Activated CD8-positive, alpha-beta memory T cell treated with anti-CD3 and anti-CD28 coated beads for 24 hours (primary cell): ENCODE measurements at regions not wholly inside any gene's neighbourhood (a gene's known extent, or its start where the extent isn't known, plus 50 kb on each side); places are given as distances from the start of the nearest gene placed in this dataset.

Source experiments
- DNase-seq: peaks from one replicate; pipeline ENCODE4 v3.0.0-alpha.2; 2020

DNA sequence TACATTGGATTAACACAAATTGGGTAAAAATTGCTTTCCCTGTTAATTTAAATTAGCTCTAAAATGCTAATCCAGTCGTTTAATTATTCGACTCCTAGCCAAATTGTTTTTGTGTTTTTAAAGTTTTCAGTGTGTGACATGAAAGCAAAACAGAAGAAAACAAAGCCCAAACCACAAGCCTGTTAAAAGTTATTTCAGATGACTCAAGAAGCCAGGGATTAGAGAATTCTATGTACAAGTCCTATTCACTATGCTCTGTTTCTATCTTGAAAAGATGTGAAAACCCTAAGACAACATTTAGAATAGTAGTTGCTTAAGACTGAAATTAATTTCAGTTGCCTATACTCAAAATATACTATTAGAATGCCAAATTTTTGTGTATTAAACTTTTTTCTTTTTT lies 294.8 kb upstream of the ADAMTS5 start:
- DNase-seq = no peak

GRCh38 chr21:27260728-27261127 lies 293.8 kb upstream of the ADAMTS5 start:
- DNase-seq = no peak

DNA sequence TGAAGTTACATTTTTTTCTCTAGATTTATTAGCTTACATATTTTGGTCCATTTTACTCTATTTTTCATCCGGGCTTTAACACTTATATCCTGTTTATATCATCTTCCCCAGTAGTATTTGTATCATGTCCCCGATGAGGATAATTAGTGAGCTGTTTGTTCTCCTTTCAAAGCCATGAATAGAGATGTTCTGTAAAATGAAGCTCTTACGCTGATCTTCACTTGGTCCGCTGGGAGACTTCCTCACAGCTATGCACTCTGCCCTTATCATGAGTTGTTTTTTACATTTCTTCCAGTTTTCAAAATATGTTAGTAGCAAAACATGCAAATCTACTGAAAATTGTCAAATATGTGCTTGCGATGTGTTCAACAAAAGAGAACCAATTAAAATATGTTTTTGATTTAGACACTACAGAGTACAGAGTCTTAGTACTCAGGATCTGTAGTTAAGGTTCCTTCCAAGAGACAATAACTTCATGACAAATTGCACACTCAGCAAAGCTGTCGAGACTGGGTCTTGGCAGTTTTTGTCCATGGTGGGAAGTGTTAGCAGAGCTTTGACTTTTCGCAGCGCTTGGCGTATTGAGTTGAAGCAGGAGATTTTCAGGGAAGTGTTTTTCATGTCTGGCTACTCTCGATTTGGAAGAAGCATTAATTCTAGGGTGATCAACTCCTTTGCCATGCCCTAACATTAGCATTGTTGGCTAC lies 292.0 kb upstream of the ADAMTS5 start:
- no peak for DNase-seq

DNA sequence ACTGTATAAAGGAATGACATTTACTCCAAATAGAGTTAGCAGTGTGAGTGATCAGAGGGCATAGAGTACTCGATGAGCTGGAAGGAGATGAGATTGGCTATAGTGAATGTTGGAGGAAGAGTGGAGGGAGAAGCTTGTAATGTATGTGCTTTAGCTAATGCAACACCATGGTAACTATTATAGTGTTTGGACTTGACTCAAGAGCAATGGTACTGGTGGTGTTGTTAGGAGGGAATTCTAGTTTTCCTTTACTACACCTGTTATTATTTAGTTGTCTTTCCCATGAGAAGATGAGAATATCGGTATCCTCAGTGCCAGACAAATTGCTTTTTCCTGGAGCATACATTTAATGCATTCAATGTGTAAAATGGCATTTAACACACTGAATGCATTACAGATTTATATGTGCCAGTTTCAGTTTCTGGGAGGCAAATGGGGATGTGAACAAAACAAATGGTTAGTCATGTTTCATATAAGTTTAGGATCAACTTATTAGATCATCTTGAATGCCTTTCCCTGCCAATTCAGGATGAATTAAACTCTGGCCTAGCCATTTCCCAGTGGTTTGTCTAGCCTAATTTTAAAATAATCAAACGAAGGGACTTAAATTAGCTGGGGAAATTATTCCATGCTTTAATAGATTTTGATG lies 291.1 kb upstream of the ADAMTS5 start:
- no peak for DNase-seq

GRCh38 chr21:27257226-27257625 lies 290.3 kb upstream of the ADAMTS5 start:
- DNase-seq = no peak

DNA sequence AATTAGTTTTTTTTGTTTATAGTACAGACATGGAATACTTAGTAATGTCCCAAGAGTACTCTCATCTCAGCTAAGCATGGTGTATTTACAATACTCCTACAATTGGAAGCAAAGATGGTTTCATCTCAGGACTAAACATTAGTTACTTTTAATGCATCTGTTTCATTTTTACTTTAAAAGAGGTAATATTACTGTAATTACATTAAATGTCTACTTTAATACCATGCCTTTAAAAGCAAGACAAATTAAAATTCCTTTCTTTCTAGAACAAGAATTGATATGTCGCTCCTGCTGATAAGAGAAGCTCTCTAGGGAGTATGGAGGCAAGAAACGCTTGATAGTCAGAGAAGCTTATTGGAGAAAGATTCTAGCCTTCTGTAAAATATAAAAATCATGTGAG lies 284.9 kb upstream of the ADAMTS5 start:
- DNase-seq = no peak

- no peak for DNase-seq
Measured at GRCh38 chr21:27250366-27250765, 283.5 kb upstream of the ADAMTS5 start.

DNA sequence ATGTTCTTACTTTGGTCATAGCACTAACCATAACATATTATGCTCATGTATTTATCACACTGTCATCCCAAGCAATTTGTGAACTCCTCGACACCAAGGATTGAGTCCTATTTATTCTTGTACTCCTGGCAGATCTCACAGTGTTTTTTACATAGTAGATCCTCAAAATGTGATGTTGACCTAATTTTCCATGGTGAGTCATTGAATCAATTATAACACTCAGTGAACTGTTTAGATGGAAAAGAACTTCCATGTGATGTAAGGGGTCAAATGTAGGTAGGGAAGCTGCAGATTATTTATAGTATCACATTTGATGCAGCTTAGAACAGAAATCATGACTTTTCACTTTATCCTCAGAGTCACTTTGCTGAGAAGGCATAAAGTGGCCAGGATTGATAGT lies 281.9 kb upstream of the ADAMTS5 start:
- DNase-seq = no peak

DNA sequence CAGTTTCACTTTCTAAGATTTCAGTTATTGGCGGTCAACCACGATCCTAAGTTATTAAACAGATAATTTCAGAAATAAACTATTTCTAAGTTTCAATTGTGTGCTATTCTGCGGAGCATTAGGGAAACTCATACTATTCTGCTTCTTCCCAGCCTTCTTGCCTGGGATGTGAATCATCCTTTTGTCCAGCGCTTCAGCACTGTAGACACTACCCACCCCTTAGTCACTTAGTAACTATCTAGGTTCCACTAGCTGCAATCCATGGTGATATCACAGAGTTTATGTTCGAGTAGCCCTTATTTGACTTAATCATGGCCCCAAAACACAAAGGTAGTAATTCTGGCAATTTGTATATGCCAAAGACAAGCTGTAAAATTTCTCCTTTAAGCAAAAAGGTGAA lies 279.9 kb upstream of the ADAMTS5 start:
- no peak for DNase-seq

DNA sequence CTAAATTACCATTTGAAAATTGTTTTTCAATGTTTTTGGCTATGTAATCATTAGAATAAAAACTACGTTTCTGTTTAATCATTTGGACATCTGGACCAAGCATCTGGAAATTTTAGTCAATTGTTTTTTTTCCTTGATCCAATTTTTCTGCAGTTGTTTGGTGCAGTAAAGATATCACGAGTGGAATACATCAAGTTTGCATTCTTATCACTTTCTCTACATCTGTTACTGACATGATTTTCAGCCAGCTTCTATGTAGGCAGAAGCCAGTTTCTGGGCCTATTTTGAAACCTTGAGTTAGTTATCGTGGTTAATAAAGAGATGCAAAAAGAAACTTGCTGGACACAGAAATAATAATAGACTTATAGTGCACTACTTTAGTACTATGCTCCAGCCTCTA lies 277.9 kb upstream of the ADAMTS5 start:
- DNase-seq = no peak

GRCh38 chr21:27244352-27244751 lies 277.5 kb upstream of the ADAMTS5 start:
- DNase-seq = no peak

GRCh38 chr21:27240839-27241238 lies 274.0 kb upstream of the ADAMTS5 start:
- DNase-seq = no peak

DNA sequence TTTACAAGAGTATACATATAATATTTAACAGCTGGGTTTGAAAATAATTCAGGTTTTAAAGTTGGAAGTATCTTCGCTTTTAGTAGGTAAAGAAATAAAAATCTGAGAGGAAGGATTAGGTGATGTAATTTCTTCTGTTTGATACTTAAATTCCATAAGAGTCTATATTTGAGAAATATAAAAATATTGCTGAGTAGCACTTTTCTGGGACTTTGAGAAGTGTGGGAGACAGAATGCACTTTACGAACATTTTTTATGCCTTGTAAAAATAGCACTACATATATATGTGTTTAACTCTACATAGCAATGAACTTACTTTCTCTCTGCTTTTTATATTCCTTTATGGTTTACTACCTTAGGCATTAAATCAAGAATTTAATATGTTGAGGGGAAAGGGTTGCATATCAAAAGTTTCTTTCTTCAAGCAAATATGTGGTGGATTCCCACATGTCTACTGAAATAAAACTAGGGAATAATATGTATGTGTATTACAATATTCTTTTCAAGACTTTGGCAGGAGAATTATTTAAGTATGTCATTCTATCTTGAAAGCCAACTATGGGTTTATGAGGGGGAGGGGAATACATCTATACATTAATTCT lies 266.7 kb upstream of the ADAMTS5 start:
- no peak for DNase-seq

GRCh38 chr21:27225940-27226339 lies 259.1 kb upstream of the ADAMTS5 start:
- DNase-seq = no peak

- DNase-seq = no peak
Measured at GRCh38 chr21:27225151-27225550, 258.3 kb upstream of the ADAMTS5 start.

DNA sequence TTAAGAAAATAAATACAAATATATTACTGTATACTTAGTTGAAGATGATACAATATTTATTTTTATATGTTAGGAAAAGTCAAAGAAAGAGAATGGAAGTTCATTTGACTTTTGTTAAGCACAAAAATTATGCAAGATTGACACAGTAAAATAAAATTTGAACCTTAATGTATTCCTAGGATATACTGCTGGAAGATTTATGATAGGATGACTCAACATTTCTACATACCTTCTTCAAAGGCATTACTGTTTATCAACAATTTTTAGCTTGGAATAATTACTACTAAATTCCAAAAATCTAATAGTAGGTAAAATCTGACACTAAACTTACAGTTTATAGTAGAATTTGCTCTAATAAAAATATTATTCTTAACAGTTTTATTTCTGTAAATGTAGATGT lies 257.3 kb upstream of the ADAMTS5 start:
- no peak for DNase-seq

DNA sequence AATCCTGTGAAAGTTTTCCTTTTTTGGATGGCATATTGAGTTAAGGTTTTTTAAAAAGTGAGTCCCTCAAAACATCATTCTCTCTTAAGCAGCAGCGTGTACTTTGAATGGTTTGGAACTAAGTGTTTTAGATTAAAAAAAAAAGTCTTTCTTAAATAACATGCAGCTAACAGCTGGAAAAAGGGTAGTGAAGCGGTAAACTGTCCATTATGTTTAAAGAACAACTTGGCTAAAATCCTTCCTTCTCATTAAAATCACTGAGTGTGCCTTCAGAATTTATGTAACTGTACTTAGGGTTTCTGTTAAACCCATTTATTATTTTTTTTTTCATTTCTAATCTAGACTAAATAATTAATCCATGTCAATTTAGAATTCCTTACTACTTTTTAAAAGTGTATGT lies 254.2 kb upstream of the ADAMTS5 start:
- no peak for DNase-seq

DNA sequence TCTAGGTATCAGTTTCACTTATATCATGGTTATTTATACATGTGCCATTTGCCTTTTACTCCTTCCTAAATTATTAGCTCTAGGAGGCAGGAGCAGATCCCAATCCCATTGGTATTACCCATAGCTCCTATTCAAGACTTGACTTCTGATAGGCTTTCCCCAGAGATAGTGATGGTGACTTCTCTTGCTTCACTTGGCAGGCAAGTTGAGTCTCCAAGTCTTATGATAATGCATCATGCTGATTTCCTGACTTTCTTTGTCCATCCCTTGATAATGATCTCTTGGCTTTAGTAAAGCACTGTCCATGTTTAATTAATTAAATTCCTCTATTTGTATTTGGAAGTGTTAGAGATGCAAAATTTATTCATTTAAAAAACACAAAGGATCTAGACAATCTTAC lies 253.5 kb upstream of the ADAMTS5 start:
- DNase-seq = no peak

DNA sequence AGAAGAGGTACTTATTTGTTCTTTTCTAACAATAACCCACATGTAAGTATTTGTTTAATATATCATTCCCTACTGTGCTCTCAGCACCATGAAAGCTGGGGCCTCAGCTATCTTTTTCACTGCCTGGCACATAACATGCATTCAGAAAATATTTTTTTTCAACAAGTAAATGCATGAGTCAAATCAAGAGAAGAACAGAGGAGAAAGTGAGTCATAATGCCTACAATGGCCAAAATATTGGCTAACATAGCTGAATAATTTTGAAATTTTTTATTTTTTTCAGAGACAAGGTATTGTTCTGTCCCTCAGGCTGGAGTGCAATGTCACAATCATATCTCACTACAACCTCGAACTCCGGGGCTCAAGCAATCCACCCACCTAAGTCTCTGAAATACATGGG lies 252.2 kb upstream of the ADAMTS5 start:
- DNase-seq = no peak

- DNase-seq = no peak
Measured at GRCh38 chr21:27213303-27213702, 246.4 kb upstream of the ADAMTS5 start.

DNA sequence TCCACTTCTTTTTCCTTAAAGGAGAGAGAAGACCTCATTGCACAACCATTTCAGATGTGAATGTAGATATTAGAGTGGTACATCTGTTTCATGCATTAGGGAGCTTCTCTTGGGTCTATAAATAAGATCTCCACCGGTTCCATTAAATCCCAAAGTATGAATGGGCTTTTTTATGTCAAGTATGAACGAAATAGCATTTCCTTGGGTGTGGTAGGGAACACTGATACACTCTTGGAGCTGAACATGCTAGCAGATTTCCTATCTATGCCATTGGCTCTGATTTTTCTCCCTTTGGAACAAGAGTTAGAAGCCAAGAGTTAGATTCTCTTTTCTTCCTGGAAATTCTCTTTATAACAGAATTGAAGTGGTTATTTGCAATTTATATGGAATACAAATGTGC lies 245.6 kb upstream of the ADAMTS5 start:
- no peak for DNase-seq

DNA sequence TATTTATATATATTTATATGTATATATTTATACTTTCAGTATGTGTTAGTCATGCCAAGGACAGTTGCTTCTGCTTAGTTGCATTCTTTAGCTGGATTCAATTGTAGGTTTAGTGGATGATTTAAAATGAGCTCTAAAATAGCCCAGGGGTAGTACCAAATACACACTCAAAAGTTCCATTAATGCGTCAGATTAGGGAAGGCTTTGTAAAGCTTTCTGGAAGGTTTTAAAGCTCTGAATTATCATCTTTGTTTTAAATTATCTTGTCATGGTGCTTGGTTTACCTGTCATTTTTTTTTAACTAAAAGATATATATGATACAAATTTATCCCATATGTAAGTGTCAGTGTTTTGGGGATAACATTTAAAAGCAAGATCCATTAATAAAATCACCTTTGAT lies 242.7 kb upstream of the ADAMTS5 start:
- no peak for DNase-seq

- DNase-seq = no peak
Measured at GRCh38 chr21:27206368-27206982, 239.6 kb upstream of the ADAMTS5 start.

GRCh38 chr21:27202301-27202700 lies 235.4 kb upstream of the ADAMTS5 start:
- no peak for DNase-seq
